GM12891 (cell line): ENCODE measurements at regions not wholly inside any gene's neighbourhood (a gene's known extent, or its start where the extent isn't known, plus 50 kb on each side); places are given as distances from the start of the nearest gene placed in this dataset.

Experiments used
- POLR2A ChIP-seq: IDR thresholded peaks from 2 replicates; pipeline ENCODE4 v1.6.1; 2011; ENCODE audit warnings: low read depth, low read length, control low read depth
- POLR2AphosphoS5 ChIP-seq: IDR thresholded peaks from 2 replicates; pipeline ENCODE4 v1.6.1; 2011; ENCODE audit warnings: low read depth, low read length, control low read depth
- TAF1 ChIP-seq: IDR thresholded peaks from 2 replicates; pipeline ENCODE4 v1.6.1; 2011; ENCODE audit warnings: low read depth, low read length, control low read depth

DNA sequence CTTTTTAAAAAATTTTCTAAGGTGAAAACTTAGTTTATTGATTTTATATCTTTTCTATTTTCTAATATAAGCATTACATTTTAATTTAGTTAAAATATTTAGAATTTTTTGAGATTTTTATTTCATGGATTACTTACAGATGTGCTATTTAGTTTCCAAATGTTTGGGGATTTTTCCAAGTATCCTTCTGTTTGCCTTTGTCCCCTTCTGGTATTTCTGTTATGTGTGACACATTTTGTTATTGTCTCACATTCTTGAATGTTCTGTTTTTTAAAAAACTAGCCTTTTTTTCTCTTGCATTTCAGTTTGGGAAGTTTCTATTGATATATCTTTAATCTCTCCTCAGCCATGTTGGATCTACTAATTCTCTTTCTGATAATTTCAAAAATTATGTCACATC lies 234.9 kb downstream of the FAM170A start:
- no peak for TF ChIP-seq TAF1
- no peak for TF ChIP-seq POLR2AphosphoS5
- no peak for TF ChIP-seq POLR2A
